Islet of Langerhans (tissue), 1 donor: ENCODE measurements at regions not wholly inside any gene's neighbourhood (a gene's known extent, or its start where the extent isn't known, plus 50 kb on each side); places are given as distances from the start of the nearest gene placed in this dataset.

Source experiments
- FAIRE-seq: peaks from one replicate; lab custom pipeline; 2011; peaks lifted over from hg19 to GRCh38; lab: Jason Lieb, UNC

- no peak for FAIRE-seq
Observed at GRCh38 chr5:123808461-123809380, 296.7 kb downstream of the CSNK1G3 start.

GRCh38 chr5:123807177-123807945 is 295.4 kb downstream of the CSNK1G3 start:
- peak; percentile 70 for FAIRE-seq

GRCh38 chr5:123806644-123807043 is 294.7 kb downstream of the CSNK1G3 start:
- no peak for FAIRE-seq

GRCh38 chr5:123805300-123805699 is 293.3 kb downstream of the CSNK1G3 start:
- no peak for FAIRE-seq

GRCh38 chr5:123803359-123803758 is 291.4 kb downstream of the CSNK1G3 start:
- no peak for FAIRE-seq

GRCh38 chr5:123802298-123802951 is 290.4 kb downstream of the CSNK1G3 start:
- FAIRE-seq, result no peak

- FAIRE-seq, result no peak
Observed at GRCh38 chr5:123800640-123801039, 288.7 kb downstream of the CSNK1G3 start.

GRCh38 chr5:123795688-123796087 is 283.7 kb downstream of the CSNK1G3 start:
- no peak for FAIRE-seq

- no peak for FAIRE-seq
Observed at GRCh38 chr5:123790226-123790625, 278.2 kb downstream of the CSNK1G3 start.

GRCh38 chr5:123787635-123788034 is 275.7 kb downstream of the CSNK1G3 start:
- no peak for FAIRE-seq

- no peak for FAIRE-seq
Observed at GRCh38 chr5:123787136-123787535, 275.2 kb downstream of the CSNK1G3 start.

GRCh38 chr5:123786411-123786810 is 274.4 kb downstream of the CSNK1G3 start:
- peak; percentile 75 for FAIRE-seq

- peak; percentile 33 for FAIRE-seq
Observed at GRCh38 chr5:123785162-123786071, 273.4 kb downstream of the CSNK1G3 start.

- FAIRE-seq, result no peak
Observed at GRCh38 chr5:123783421-123783820, 271.4 kb downstream of the CSNK1G3 start.

GRCh38 chr5:123778641-123779040 is 266.7 kb downstream of the CSNK1G3 start:
- FAIRE-seq, result no peak

- no peak for FAIRE-seq
Observed at GRCh38 chr5:123776761-123777160, 264.8 kb downstream of the CSNK1G3 start.

- no peak for FAIRE-seq
Observed at GRCh38 chr5:123771715-123772114, 259.7 kb downstream of the CSNK1G3 start.

GRCh38 chr5:123763201-123763600 is 251.2 kb downstream of the CSNK1G3 start:
- no peak for FAIRE-seq

- FAIRE-seq, result no peak
Observed at GRCh38 chr5:123756816-123757215, 244.8 kb downstream of the CSNK1G3 start.

GRCh38 chr5:123756318-123756665 is 244.3 kb downstream of the CSNK1G3 start:
- no peak for FAIRE-seq

GRCh38 chr5:123755653-123756317 is 243.8 kb downstream of the CSNK1G3 start:
- FAIRE-seq, result peak; percentile 74
